Fibroblast of lung (primary cell): ENCODE measurements at regions not wholly inside any gene's neighbourhood (a gene's known extent, or its start where the extent isn't known, plus 50 kb on each side); places are given as distances from the start of the nearest gene placed in this dataset.

Experiments
- DNase-seq, 2 donors: peaks; one replicate each; pipeline versions ENCODE4 v3.0.0 to v3.0.0-alpha.2; 2010; ENCODE audit warnings: low read depth in 2 of 2
- H2AFZ ChIP-seq: 2 replicates; pipeline ENCODE4 v1.5.1; 2012; ENCODE audit warnings: low read length, control low read depth, inconsistent platforms
- H3K27ac ChIP-seq: 2 replicates; pipeline ENCODE4 v1.5.1; 2011; ENCODE audit warnings: low read length, control low read depth; ENCODE audit not compliant: insufficient read depth
- H3K27me3 ChIP-seq: 2 replicates; pipeline ENCODE4 v1.5.1; 2011; ENCODE audit warnings: mild to moderate bottlenecking, low read length; ENCODE audit not compliant: control insufficient read depth, insufficient read depth
- H3K36me3 ChIP-seq: 2 replicates; pipeline ENCODE4 v1.5.1; 2011; ENCODE audit warnings: low read length; ENCODE audit not compliant: control insufficient read depth, insufficient read depth
- H3K4me1 ChIP-seq: 2 replicates; pipeline ENCODE4 v1.5.1; 2011; ENCODE audit warnings: low read length; ENCODE audit not compliant: control insufficient read depth, insufficient read depth; ENCODE audit errors: extremely low read depth
- H3K4me2 ChIP-seq: 2 replicates; pipeline ENCODE4 v1.5.1; 2011; ENCODE audit warnings: low read length, control low read depth; ENCODE audit not compliant: insufficient read depth; ENCODE audit errors: extremely low read depth
- H3K4me3 ChIP-seq, 4 experiments: fragments of 200-600 bp in 1 of 4; sonication (generic) in 1 of 4; replicated peaks in 1 of 4; 2 replicates each; pipeline ENCODE4 v1.5.1; 2011 to 2016; ENCODE audit warnings: low read length in 4 of 4, low read depth in 3 of 4, mild to moderate bottlenecking in 3 of 4, control low read depth in 2 of 4, inconsistent platforms in 1 of 4, mixed read lengths in 1 of 4; ENCODE audit not compliant: insufficient read depth in 1 of 4; ENCODE audit errors: control extremely low read depth in 1 of 4
- H3K79me2 ChIP-seq: 2 replicates; pipeline ENCODE4 v1.5.1; 2012; ENCODE audit warnings: mild to moderate bottlenecking, low read length, inconsistent platforms; ENCODE audit not compliant: control insufficient read depth, insufficient read depth
- H3K9ac ChIP-seq: 2 replicates; pipeline ENCODE4 v1.5.1; 2011; ENCODE audit warnings: mild to moderate bottlenecking, low read length, control low read depth; ENCODE audit not compliant: insufficient read depth
- H3K9me3 ChIP-seq: 2 replicates; pipeline ENCODE4 v1.5.1; 2012; ENCODE audit warnings: low read depth, low read length; ENCODE audit not compliant: control insufficient read depth, insufficient read depth
- H4K20me1 ChIP-seq: 2 replicates; pipeline ENCODE4 v1.5.1; 2011; ENCODE audit warnings: low read length; ENCODE audit not compliant: control insufficient read depth, insufficient read depth; ENCODE audit errors: extremely low read depth
- CTCF ChIP-seq, 2 donors: IDR thresholded peaks in 1 of 2; conservative IDR thresholded peaks in 1 of 2; 1 replicate in 1 of 2; 2 replicates in 1 of 2; pipeline ENCODE4 v1.5.1; 2011 to 2012; ENCODE audit warnings: low read length in 2 of 2, control low read depth in 1 of 2, inconsistent platforms in 1 of 2, low read depth in 1 of 2, mild to moderate bottlenecking in 1 of 2
- EZH2 ChIP-seq: IDR thresholded peaks from 2 replicates; pipeline ENCODE4 v1.5.1; 2012; ENCODE audit warnings: low read length, control low read depth, mild to moderate bottlenecking; ENCODE audit errors: missing control alignments

GRCh38 chr16:35411156-35411555 lies 1951.7 kb downstream of the TP53TG3F start:
- no peaks in the 10 kb centered on the region for H3K79me2 ChIP-seq
- no peak overlapping the region for H3K9ac ChIP-seq
- H2AFZ ChIP-seq: no peak overlapping the region
- TF ChIP-seq EZH2 (no peak), CTCF (conservative IDR thresholded peaks at IDR 0.05 in 1 of 2, IDR thresholded peaks at IDR 0.05 in 1 of 2; ENCODE audit: low read depth in 1 of 2, low read length in 2 of 2) (no peak)
- H4K20me1 ChIP-seq: no peaks in the 10 kb centered on the region
- no peaks in the 10 kb centered on the region for H3K4me1 ChIP-seq
- DNase-seq: no peak
- H3K9me3 ChIP-seq: no peaks in the 10 kb centered on the region
- no peaks in the 10 kb centered on the region for H3K27me3 ChIP-seq
- no peak overlapping the region for H3K27ac ChIP-seq
- H3K4me2 ChIP-seq: no peak overlapping the region
- H3K4me3 ChIP-seq: no peak overlapping the region
- H3K36me3 ChIP-seq: no peaks in the 10 kb centered on the region

GRCh38 chr16:35414139-35414538 lies 1954.7 kb downstream of the TP53TG3F start:
- no peaks in the 10 kb centered on the region for H3K4me1 ChIP-seq
- no peak for DNase-seq
- TF ChIP-seq EZH2 (no peak), CTCF (conservative IDR thresholded peaks at IDR 0.05 in 1 of 2, IDR thresholded peaks at IDR 0.05 in 1 of 2; ENCODE audit: low read depth in 1 of 2, low read length in 2 of 2) (no peak)

GRCh38 chr16:35414563-35414962 lies 1955.2 kb downstream of the TP53TG3F start:
- no peak overlapping the region for H3K27ac ChIP-seq
- H4K20me1 ChIP-seq: no peaks in the 10 kb centered on the region
- H3K4me3 ChIP-seq: no peak overlapping the region
- no peaks in the 10 kb centered on the region for H3K27me3 ChIP-seq
- H3K4me2 ChIP-seq: no peak overlapping the region
- H3K36me3 ChIP-seq: no peaks in the 10 kb centered on the region
- H3K9ac ChIP-seq: no peak overlapping the region
- no peak overlapping the region for H2AFZ ChIP-seq
- H3K79me2 ChIP-seq: no peaks in the 10 kb centered on the region
- no peaks in the 10 kb centered on the region for H3K9me3 ChIP-seq
- TF ChIP-seq EZH2: no peak
- no peaks in the 10 kb centered on the region for H3K4me1 ChIP-seq
- no peak for DNase-seq

More at GRCh38 chr16:35414139-35414538, 1954.7 kb downstream of the TP53TG3F start:
- Histone ChIP-seq H3K4me3 (no peak overlapping the region), H3K4me2 (no peak overlapping the region), H4K20me1 (no peaks in the 10 kb centered on the region), H3K36me3 (no peaks in the 10 kb centered on the region), H3K27ac (no peak overlapping the region), H3K79me2 (no peaks in the 10 kb centered on the region), H3K9ac (no peak overlapping the region), H3K9me3 (no peaks in the 10 kb centered on the region), H2AFZ (no peak overlapping the region), H3K27me3 (no peaks in the 10 kb centered on the region)
